Liver (tissue), 8 donors: ENCODE measurements at regions not wholly inside any gene's neighbourhood (a gene's known extent, or its start where the extent isn't known, plus 50 kb on each side); places are given as distances from the start of the nearest gene placed in this dataset.
"Not testable (repeated sequence)": the region's sequence is repeated elsewhere in the genome, so short reads cannot be mapped to it uniquely, and the experiment has no call there.

Experiments
- DNase-seq: peaks from one replicate; pipeline ENCODE4 v3.0.0-alpha.2; 2017; ENCODE audit warnings: low spot score
- H3K27ac ChIP-seq, 2 donors: one replicate each; pipeline ENCODE4 v1.7.0; 2013; ENCODE audit warnings: inconsistent platforms in 2 of 2, low read length in 2 of 2, control low read depth in 1 of 2, low read depth in 1 of 2, mild to moderate bottlenecking in 1 of 2
- H3K27me3 ChIP-seq, 4 donors: one replicate each; pipeline versions ENCODE4 v1.6.1 to v1.7.0; 2013; ENCODE audit warnings: low read length in 3 of 4, inconsistent platforms in 1 of 4, mild to moderate bottlenecking in 1 of 4, moderate library complexity in 1 of 4; ENCODE audit not compliant: control insufficient read depth in 4 of 4, insufficient read depth in 4 of 4
- H3K36me3 ChIP-seq, 4 donors: one replicate each; pipeline versions ENCODE4 v1.6.1 to v1.7.0; 2013; ENCODE audit warnings: low read length in 3 of 4, mild to moderate bottlenecking in 3 of 4, low read depth in 1 of 4, moderate library complexity in 1 of 4; ENCODE audit not compliant: control insufficient read depth in 4 of 4, insufficient read depth in 3 of 4
- H3K4me1 ChIP-seq, 4 donors: one replicate each; pipeline versions ENCODE4 v1.6.1 to v1.7.0; 2013; ENCODE audit warnings: low read length in 3 of 4, mild to moderate bottlenecking in 3 of 4, moderate library complexity in 1 of 4; ENCODE audit not compliant: control insufficient read depth in 4 of 4, insufficient read depth in 4 of 4
- H3K4me3 ChIP-seq, 3 donors: one replicate each; pipeline versions ENCODE4 v1.6.1 to v1.7.0; 2013; ENCODE audit warnings: low read length in 3 of 3, control low read depth in 1 of 3, low read depth in 1 of 3, mild to moderate bottlenecking in 1 of 3
- H3K9ac ChIP-seq, 2 donors: one replicate each; pipeline ENCODE4 v1.7.0; 2013; ENCODE audit warnings: low read length in 2 of 2, mild to moderate bottlenecking in 2 of 2, moderate library complexity in 2 of 2, control low read depth in 1 of 2, low read depth in 1 of 2
- H3K9me3 ChIP-seq, 4 donors: one replicate each; pipeline versions ENCODE4 v1.6.1 to v1.7.0; 2013; ENCODE audit warnings: low read length in 3 of 4; ENCODE audit not compliant: control insufficient read depth in 4 of 4
- CTCF ChIP-seq: fragments of 150-350 bp; IDR thresholded peaks from 2 replicates; pipeline ENCODE4 v1.5.1; 2017; ENCODE audit warnings: improper control_type of control experiment, low read depth, low read length; ENCODE audit not compliant: missing input control
- EGR1 ChIP-seq, 2 donors: IDR thresholded peaks; 2 replicates each; pipeline ENCODE4 v1.6.1; 2016 to 2018; ENCODE audit warnings: antibody characterized with exemption in 2 of 2, low read depth in 2 of 2
- FOXA1 ChIP-seq: IDR thresholded peaks from 2 replicates; pipeline ENCODE4 v1.6.1; 2016; ENCODE audit warnings: antibody characterized with exemption
- FOXA2 ChIP-seq: IDR thresholded peaks from 2 replicates; pipeline ENCODE4 v1.6.1; 2016; ENCODE audit warnings: antibody characterized with exemption
- GABPA ChIP-seq, 2 donors: IDR thresholded peaks in 1 of 2; conservative IDR thresholded peaks in 1 of 2; 2 replicates each; pipeline ENCODE4 v1.6.1; 2016; ENCODE audit warnings: antibody characterized with exemption in 2 of 2, mild to moderate bottlenecking in 1 of 2, moderate library complexity in 1 of 2
- HNF4A ChIP-seq, 2 donors: conservative IDR thresholded peaks; 2 replicates each; pipeline ENCODE4 v1.6.1; 2016; ENCODE audit warnings: antibody characterized with exemption in 2 of 2, mild to moderate bottlenecking in 2 of 2
- HNF4G ChIP-seq: IDR thresholded peaks from 2 replicates; pipeline ENCODE4 v1.6.1; 2016; ENCODE audit warnings: antibody characterized with exemption
- JUND ChIP-seq, 2 donors: IDR thresholded peaks; 2 replicates each; pipeline ENCODE4 v1.6.1; 2016; ENCODE audit warnings: antibody characterized with exemption in 2 of 2
- MAX ChIP-seq: IDR thresholded peaks from 2 replicates; pipeline ENCODE4 v1.6.1; 2016; ENCODE audit warnings: antibody characterized with exemption
- NR2F2 ChIP-seq: IDR thresholded peaks from 2 replicates; pipeline ENCODE4 v1.6.1; 2016; ENCODE audit warnings: antibody characterized with exemption
- RAD21 ChIP-seq, 2 donors: IDR thresholded peaks; 2 replicates each; pipeline ENCODE4 v1.6.1; 2016; ENCODE audit warnings: antibody characterized with exemption in 2 of 2, mild to moderate bottlenecking in 2 of 2
- RXRA ChIP-seq, 2 donors: IDR thresholded peaks; 2 replicates each; pipeline ENCODE4 v1.6.1; 2017 to 2018; ENCODE audit warnings: antibody characterized with exemption in 2 of 2, mild to moderate bottlenecking in 1 of 2
- SP1 ChIP-seq: IDR thresholded peaks from 2 replicates; pipeline ENCODE4 v1.6.1; 2018; ENCODE audit warnings: antibody characterized with exemption, mild to moderate bottlenecking
- TAF1 ChIP-seq: conservative IDR thresholded peaks from 2 replicates; pipeline ENCODE4 v1.6.1; 2016; ENCODE audit warnings: antibody characterized with exemption, mild to moderate bottlenecking
- YY1 ChIP-seq: IDR thresholded peaks from 2 replicates; pipeline ENCODE4 v1.6.1; 2016; ENCODE audit warnings: antibody characterized with exemption, mild to moderate bottlenecking
- WGBS: extraction: QIAGEN DNeasy Blood & Tissue Kit; methylation state at CpG from one replicate; pipeline ENCODE4 v1.1.7; 2013; 5-methylcytosine and 5-hydroxymethylcytosine counted together
- TF ChIP-seq, protein P1 (sequence below): IDR thresholded peaks from 2 replicates; pipeline ENCODE4 v1.6.1; 2016; ENCODE audit warnings: antibody characterized with exemption, mild to moderate bottlenecking
- donor health status: healthy.
- donor health status: healthy.
- donor health status: healthy.
- donor health status: healthy.
- donor health status: healthy.

DNA sequence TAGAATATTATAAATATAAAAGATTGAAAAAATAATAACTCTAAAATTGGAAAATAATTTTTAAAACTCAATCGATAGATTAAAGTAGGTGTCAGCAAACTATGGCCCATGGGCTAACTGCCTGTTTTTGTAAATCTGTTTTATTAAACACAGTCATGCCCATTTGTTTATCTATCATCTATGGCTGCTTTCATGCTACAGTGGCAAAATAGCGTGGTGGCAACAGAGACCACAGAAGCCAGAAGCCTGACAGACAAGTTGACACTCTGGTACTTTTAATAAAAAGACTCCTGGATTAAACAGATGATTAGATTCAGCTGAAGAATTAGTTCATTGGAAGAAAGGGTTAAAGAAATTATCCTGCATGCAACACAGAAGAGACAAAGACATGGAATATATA is 400.7 kb upstream of the RORB start:
- TF ChIP-seq HNF4A (conservative IDR thresholded peaks at IDR 0.05) (no peak), SP1 (no peak), RXRA (IDR thresholded peaks at IDR 0.05) (no peak), CTCF (no peak)
- Histone ChIP-seq H3K4me1 (no peaks in the 10 kb centered on the region), H3K27ac (no peak overlapping the region), H3K9me3 (no peaks in the 10 kb centered on the region), H3K4me3 (no peak overlapping the region), H3K9ac (no peak overlapping the region), H3K36me3 (no peaks in the 10 kb centered on the region), H3K27me3 (no peaks in the 10 kb centered on the region)
- WGBS: 89% methylated on average over 2 of the region's 2 CpGs
- DNase-seq: no peak

GRCh38 chr9:74100042-74100441 is 397.1 kb upstream of the RORB start:
- Histone ChIP-seq H3K9me3 (no peaks in the 10 kb centered on the region), H3K27ac (no peak overlapping the region), H3K4me3 (no peak overlapping the region), H3K9ac (no peak overlapping the region), H3K4me1 (no peaks in the 10 kb centered on the region), H3K27me3 (no peaks in the 10 kb centered on the region), H3K36me3 (no peaks in the 10 kb centered on the region)
- DNase-seq: no peak
- TF ChIP-seq FOXA1 (no peak), YY1 (no peak)
- 91% methylated on average over 1 of the region's 1 CpG for WGBS

DNA sequence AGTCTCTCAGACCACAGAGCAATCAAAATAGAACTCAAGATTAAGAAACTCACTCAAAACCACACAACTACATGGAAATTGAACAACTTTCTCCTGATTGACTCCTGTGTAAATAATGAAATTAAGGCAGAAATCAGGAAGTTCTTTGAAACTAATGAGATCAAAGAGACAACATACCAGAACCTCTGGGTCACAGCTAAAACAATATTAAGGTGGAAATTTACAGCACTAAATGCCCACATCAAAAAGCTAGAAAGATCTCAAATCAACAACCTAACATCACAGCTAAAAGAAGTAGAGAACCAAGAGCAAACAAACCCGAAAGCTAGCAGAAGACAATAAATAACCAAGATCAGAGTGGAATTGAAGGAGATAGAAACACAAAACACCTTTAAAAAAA is 395.0 kb upstream of the RORB start:
- H3K27ac ChIP-seq, H3K9me3 ChIP-seq, DNase-seq, H3K4me1 ChIP-seq, H3K4me3 ChIP-seq, H3K27me3 ChIP-seq, H3K9ac ChIP-seq, H3K36me3 ChIP-seq: not testable (repeated sequence)
- 75% methylated on average over 1 of the region's 1 CpG for WGBS

- Histone ChIP-seq H3K36me3 (no peaks in the 10 kb centered on the region), H3K4me1 (no peaks in the 10 kb centered on the region), H3K9me3 (no peaks in the 10 kb centered on the region), H3K27me3 (no peaks in the 10 kb centered on the region), H3K9ac (no peak overlapping the region), H3K27ac (no peak overlapping the region), H3K4me3 (no peak overlapping the region)
- no peak for DNase-seq
- 94% methylated on average over 1 of the region's 1 CpG for WGBS
- TF ChIP-seq RAD21 (IDR thresholded peaks at IDR 0.05): no peak
- no peak for TF ChIP-seq CTCF
- TF ChIP-seq FOXA2: no peak
- TF ChIP-seq EGR1 (IDR thresholded peaks at IDR 0.05; ENCODE audit: low read depth in 2 of 2): no peak
- TF ChIP-seq TAF1: no peak
- TF ChIP-seq, protein P1, sequence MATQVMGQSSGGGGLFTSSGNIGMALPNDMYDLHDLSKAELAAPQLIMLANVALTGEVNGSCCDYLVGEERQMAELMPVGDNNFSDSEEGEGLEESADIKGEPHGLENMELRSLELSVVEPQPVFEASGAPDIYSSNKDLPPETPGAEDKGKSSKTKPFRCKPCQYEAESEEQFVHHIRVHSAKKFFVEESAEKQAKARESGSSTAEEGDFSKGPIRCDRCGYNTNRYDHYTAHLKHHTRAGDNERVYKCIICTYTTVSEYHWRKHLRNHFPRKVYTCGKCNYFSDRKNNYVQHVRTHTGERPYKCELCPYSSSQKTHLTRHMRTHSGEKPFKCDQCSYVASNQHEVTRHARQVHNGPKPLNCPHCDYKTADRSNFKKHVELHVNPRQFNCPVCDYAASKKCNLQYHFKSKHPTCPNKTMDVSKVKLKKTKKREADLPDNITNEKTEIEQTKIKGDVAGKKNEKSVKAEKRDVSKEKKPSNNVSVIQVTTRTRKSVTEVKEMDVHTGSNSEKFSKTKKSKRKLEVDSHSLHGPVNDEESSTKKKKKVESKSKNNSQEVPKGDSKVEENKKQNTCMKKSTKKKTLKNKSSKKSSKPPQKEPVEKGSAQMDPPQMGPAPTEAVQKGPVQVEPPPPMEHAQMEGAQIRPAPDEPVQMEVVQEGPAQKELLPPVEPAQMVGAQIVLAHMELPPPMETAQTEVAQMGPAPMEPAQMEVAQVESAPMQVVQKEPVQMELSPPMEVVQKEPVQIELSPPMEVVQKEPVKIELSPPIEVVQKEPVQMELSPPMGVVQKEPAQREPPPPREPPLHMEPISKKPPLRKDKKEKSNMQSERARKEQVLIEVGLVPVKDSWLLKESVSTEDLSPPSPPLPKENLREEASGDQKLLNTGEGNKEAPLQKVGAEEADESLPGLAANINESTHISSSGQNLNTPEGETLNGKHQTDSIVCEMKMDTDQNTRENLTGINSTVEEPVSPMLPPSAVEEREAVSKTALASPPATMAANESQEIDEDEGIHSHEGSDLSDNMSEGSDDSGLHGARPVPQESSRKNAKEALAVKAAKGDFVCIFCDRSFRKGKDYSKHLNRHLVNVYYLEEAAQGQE: no peak
- TF ChIP-seq HNF4G: no peak
- TF ChIP-seq GABPA (IDR thresholded peaks at IDR 0.05 in 1 of 2, conservative IDR thresholded peaks at IDR 0.05 in 1 of 2): no peak
- TF ChIP-seq JUND (IDR thresholded peaks at IDR 0.05): no peak
- no peak for TF ChIP-seq FOXA1
- no peak for TF ChIP-seq NR2F2
- TF ChIP-seq HNF4A (conservative IDR thresholded peaks at IDR 0.05): no peak
- no peak for TF ChIP-seq MAX
- no peak for TF ChIP-seq RXRA (IDR thresholded peaks at IDR 0.05)
- TF ChIP-seq SP1: no peak
Measured at GRCh38 chr9:74102702-74103101, 394.4 kb upstream of the RORB start.
